ENCODE measurements at regions not wholly inside any gene's neighbourhood (a gene's known extent, or its start where the extent isn't known, plus 50 kb on each side); places are given as distances from the start of the nearest gene placed in this dataset.

DNA sequence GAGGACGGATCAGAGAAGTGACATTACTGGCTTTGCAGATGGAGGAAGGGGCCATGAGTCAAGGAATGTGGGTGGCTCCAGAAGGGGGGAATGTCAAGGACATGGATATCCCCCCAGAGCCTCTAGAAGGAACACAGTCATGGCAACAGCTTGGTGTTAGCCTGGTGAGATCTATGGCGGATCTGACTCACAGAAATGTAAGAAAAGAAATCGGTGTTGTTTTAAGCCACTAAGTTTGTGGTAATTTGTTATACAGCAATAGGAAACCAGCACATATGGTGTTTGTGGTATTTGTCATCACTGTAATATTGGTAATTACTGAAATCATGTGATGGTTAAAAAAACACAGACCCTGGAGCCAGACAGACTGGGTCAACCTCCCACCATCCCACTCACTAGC is 236.2 kb downstream of the SETD4 start:
- WGBS (ENCODE audit: extremely low coverage, insufficient read length, low lambda C conversion rate): no CpG with 5 or more reads among the region's 3 CpGs
- H2BK15ac ChIP-seq (ENCODE audit: low read depth, low read length): no peak overlapping the region
- Mint-ChIP-seq H3K36me3 (ENCODE audit: insufficient read depth in 1 of 3, low read depth in 3 of 3) (no peaks in the 10 kb centered on the region), H3K27ac (no peak overlapping the region), H3K4me3 (no peak overlapping the region), H3K9me3 (peaks cover 0 to 2% of the 10 kb centered on the region in 2 experiments; a peak in 3 of 5 replicates), H3K27me3 (ENCODE audit: low read depth) (peaks cover under 1% of the 10 kb centered on the region; the same call in 1 of the 2 replicates), H3K4me1 (peaks cover 5% of the 10 kb centered on the region in 2 experiments)
- H3K23me2 ChIP-seq (ENCODE audit: insufficient read length, low read depth, low read length, poor library complexity, severe bottlenecking): no peaks in the 10 kb centered on the region
- no peak overlapping the region for H3T11ph ChIP-seq (ENCODE audit: low read length)
- no peaks in the 10 kb centered on the region; the same call in 1 of the 2 replicates for H3K4me1 ChIP-seq (ENCODE audit: insufficient read depth, low read length)
- no peak overlapping the region for H4K5ac ChIP-seq (ENCODE audit: insufficient read length, low read depth, low read length)
- no peak overlapping the region for H3K23ac ChIP-seq (ENCODE audit: insufficient read length, low read depth, low read length)
- H2AK5ac ChIP-seq (ENCODE audit: insufficient read length, low read length): no peak overlapping the region
- H3K14ac ChIP-seq (ENCODE audit: insufficient read depth, low read length): no peak overlapping the region
- no peaks in the 10 kb centered on the region for H3K79me1 ChIP-seq (ENCODE audit: insufficient read depth, low read depth, low read length, poor library complexity, severe bottlenecking)
- H3K27ac ChIP-seq (ENCODE audit: insufficient read length, low read depth, low read length): no peak overlapping the region
- no peak overlapping the region for H4K91ac ChIP-seq (ENCODE audit: insufficient read length, low read depth, low read length)
- H2AFZ ChIP-seq (ENCODE audit: low read length): no peak overlapping the region
- no peak overlapping the region for H3K9ac ChIP-seq (ENCODE audit: extremely low read depth, insufficient read length, low read length)
- DNase-seq: no peak
- no peak overlapping the region for H3K18ac ChIP-seq (ENCODE audit: insufficient read length, low read depth, low read length)
- H4K8ac ChIP-seq (replicated peaks; ENCODE audit: insufficient read length, low read depth, low read length): no peak overlapping the region
- no peak overlapping the region for H3K4ac ChIP-seq (ENCODE audit: low read depth, low read length)
- no peak overlapping the region for H3K4me2 ChIP-seq (ENCODE audit: insufficient read depth, insufficient read length, low read length)
- no peak overlapping the region for H2BK12ac ChIP-seq (ENCODE audit: insufficient read length, low read depth, low read length)
- H3K27me3 ChIP-seq (ENCODE audit: insufficient read depth, low read length): no peaks in the 10 kb centered on the region
- H3K9me3 ChIP-seq (ENCODE audit: control insufficient read depth, low read depth, low read length): no peaks in the 10 kb centered on the region
- TF ChIP-seq, protein P1, sequence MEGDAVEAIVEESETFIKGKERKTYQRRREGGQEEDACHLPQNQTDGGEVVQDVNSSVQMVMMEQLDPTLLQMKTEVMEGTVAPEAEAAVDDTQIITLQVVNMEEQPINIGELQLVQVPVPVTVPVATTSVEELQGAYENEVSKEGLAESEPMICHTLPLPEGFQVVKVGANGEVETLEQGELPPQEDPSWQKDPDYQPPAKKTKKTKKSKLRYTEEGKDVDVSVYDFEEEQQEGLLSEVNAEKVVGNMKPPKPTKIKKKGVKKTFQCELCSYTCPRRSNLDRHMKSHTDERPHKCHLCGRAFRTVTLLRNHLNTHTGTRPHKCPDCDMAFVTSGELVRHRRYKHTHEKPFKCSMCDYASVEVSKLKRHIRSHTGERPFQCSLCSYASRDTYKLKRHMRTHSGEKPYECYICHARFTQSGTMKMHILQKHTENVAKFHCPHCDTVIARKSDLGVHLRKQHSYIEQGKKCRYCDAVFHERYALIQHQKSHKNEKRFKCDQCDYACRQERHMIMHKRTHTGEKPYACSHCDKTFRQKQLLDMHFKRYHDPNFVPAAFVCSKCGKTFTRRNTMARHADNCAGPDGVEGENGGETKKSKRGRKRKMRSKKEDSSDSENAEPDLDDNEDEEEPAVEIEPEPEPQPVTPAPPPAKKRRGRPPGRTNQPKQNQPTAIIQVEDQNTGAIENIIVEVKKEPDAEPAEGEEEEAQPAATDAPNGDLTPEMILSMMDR (conservative IDR thresholded peaks at IDR 0.05): no peak
- no peak overlapping the region for H3K56ac ChIP-seq (ENCODE audit: insufficient read length, low read depth, low read length)
- no peak overlapping the region for H2BK20ac ChIP-seq (ENCODE audit: low read depth, low read length, poor library complexity, severe bottlenecking)
- no peak overlapping the region for H2BK120ac ChIP-seq (ENCODE audit: low read depth, low read length, poor library complexity, severe bottlenecking)
- H4K20me1 ChIP-seq (ENCODE audit: control insufficient read depth, insufficient read depth, insufficient read length): no peaks in the 10 kb centered on the region
- no peaks in the 10 kb centered on the region for H3K79me2 ChIP-seq (ENCODE audit: insufficient read depth, low read length)
- no peak overlapping the region for H2BK5ac ChIP-seq (ENCODE audit: insufficient read length, low read length)

Measured in H9 (cell line).